H4 (cell line): ENCODE measurements at regions not wholly inside any gene's neighbourhood (a gene's known extent, or its start where the extent isn't known, plus 50 kb on each side); places are given as distances from the start of the nearest gene placed in this dataset.
"Not testable (repeated sequence)": the region's sequence is repeated elsewhere in the genome, so short reads cannot be mapped to it uniquely, and the experiment has no call there.

Source experiments
- DNase-seq: peaks from one replicate; pipeline ENCODE4 v3.0.0-alpha.2; 2015; ENCODE audit warnings: low spot score

DNA sequence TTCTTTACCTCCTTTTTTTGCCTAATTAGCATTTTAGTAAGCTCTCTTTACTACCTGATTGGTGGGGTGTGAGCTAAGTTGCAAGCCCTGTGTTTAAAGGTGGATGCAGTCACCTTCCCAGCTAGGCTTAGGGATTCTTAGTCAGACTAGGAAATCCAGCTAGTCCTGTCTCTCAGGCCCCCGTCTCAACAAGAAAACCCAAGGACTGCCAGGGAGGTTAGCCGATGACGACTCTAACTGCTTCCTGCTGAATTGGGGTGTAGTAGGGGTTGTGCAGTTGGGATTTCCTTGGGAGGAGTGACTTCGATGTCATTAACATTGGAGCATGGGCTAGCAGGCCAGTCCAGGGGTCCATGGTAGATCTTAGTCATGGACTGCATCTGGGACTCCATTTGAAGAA, 380.2 kb upstream of the SLC7A11 start:
- DNase-seq: not testable (repeated sequence)

DNA sequence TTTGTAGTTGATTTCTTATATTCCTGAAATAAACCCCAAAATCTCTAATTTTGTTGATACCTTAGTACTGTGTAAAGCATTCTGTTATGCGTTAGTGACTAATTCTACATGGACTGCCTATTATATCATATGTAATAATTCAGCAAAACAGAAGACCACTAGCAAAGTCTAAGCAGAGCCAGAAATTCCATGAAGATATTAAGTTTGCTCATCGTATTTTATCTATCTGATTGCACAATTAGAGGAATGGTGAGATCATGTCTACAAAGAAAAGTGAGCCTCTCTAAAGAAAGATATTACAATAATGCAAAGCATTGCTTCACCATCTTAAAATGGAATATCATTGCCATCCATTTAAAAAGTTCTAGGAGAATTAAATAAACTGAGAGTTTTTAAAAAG, 374.6 kb upstream of the SLC7A11 start:
- no peak for DNase-seq

DNA sequence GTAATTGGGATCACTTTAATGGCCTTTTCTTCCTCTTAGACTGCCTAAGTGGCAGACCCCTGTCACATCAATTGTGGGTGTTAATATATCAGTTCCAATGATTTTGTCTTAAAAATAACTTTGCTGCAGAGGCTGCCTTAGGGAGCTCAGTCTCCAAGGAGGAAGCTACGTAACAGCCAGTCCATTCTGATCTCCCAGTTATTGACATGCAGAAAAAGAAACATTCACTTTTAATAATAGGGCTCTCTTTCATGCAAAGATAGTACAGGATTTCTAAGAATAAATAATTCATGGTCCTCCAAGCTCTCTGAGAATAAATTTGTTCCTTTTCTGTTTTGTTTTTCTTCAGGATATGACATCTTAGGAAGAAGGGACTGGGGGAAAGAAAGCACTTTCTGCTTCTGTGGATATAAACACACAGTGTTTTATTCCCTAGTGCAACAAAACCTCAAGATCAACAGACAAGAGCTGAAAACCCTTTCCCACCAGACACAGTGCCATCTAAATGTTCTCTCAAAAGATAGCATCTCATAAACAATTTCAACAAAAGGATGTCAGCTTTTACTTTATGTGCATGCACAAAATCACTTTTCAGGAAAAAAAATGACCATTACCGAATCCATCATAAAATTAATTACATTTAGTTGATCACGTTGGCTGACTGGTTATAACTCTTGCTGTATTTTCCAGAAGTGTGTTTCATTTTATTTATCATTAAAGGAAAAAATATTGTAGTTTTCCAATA, 372.4 kb upstream of the SLC7A11 start:
- no peak for DNase-seq

DNA sequence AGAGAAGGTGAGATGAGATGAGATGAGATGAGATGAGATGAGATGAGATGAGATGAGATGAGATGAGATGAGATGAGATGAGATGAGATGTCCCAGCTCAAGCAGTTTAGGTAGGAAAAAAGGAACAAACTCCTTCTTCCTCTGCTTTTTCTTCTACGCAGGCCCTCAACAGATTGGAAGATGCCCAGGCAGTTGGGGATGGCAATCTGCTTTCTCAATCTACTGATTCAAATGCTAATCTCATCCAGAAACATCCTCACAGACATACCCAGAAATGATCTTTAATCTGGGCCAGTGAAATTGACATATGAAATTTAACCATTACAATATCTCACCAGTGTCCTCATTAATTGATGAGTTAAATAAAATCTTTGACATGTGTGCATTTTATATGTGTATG, 370.3 kb upstream of the SLC7A11 start:
- no peak for DNase-seq

DNA sequence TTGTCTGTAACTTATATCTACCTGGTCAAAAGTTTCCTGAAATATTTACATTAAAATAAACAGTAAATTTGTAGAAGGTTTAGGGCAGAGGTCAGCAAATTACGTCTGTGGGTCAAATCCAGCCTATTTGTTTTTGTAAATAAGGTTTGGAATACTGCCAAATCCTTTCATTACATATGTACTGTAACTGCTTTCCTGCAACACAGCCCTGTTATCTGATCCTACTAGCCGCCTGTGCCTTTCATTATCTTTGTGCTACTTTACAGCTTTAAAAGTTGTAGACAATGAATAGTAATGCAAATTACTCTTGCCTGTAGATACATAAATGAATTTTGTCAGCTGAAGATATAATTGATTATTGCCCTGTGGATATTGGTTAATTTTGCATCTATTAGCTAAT, 369.6 kb upstream of the SLC7A11 start:
- DNase-seq: peak; percentile 19

DNA sequence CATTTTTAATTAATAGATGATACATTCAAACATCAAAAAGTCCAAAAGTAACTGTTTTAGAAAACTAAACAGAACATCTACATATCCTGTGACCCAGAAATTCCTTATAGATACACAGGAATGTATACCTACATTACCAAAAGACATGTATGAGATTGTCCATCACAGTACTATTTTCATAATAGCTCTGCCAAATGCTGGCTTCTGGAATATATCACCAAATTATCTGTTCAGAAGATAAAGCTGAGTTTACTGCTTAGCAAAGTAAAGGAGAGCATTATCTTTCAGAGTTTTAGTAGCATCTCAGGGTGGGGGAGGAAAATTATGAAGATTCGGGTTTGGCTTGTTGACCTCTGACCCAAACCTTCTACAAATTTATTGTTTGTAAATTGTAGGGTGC, 368.9 kb upstream of the SLC7A11 start:
- no peak for DNase-seq

DNA sequence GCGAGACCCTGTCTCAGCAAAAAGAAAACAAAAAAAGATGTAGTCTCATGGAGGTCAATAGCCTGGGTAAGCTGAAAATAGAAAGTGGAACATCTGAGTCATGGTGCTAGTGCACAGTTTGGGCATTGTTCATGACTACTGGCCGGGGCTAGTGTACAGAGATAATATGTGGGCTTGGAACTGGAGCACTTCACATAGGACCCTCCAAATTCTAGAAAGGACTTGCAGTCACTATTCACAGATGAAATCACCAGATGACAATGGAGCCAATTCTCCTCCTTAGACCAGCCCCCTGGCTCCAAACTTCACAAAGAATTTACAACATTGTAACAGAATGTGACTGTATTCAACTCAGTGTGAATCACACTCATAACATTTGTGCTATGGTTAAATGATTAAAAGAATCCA, 367.8 kb upstream of the SLC7A11 start:
- peak; percentile 25 for DNase-seq

DNA sequence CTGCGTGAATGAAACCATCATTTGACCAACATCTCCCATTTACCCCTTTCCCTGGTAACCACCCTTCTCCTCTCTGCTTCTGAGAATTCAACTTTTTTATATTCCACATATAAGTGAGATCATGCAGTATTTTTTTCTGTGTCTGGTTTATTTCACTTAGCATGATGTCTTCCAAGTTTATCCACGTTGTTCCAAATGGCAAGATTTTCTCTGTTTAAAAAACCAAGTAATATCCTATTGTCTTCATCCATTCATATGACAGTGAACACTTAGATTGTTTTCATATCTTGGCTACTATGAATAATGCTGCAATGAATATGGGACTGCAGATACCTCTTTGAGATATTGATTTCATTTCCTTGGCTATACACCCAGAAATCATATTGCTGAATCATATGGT, 362.4 kb upstream of the SLC7A11 start:
- DNase-seq: no peak

DNA sequence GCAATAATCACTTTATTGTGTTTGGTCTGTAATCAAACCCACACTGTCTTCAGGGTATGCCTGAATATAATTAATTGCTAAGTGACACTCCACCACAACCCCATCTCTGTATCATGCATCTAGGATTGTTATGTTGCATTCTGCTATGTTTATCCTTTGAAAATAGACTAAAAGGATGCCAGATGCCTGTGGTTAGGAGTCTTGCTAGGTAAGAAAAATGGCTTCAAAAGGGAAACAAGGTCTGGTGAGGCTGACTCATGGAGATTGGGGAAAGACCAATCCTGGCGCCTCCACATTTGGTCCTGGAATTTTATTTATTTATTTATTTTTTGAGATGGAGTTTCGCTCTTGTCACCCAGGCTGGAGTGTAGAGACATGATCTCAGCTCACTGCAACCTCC, 360.5 kb upstream of the SLC7A11 start:
- DNase-seq: peak; percentile 62

DNA sequence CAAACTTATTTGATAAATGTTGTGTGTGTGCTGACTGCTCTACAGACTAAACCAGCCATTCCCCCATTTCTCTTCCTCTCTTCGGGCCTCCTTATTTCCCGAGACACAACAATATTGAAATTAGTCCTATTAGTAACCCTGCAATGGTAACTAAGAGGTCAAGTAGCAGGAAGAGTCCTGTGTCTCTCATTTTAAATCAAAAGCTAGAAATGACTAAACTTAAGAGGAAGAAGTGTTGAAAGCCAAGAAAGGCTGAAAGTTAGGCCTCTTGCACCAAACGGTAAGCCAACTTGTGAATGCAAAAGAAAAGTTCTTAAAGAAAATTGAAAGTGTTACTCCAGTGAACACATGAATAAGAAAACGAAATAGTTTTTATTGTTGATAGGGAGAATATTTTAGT, 357.8 kb upstream of the SLC7A11 start:
- DNase-seq: no peak

DNA sequence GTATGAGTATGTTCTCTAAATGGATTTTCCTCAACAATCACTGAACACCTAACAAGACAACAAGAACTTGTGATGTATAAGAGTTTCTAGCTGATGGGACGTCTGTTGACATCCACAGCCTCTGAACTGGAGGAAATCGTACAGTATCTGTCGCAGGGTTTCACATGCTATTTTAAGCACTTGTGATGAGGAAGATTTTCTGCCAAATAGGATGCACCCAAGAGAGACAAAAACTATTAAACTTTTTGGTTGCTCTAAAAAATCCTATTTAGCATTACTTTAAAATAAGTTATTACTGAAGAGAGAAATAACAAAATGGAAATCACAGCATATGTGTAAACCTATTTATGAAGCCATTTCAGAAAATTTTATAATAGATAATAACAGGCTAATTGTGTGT, 356.1 kb upstream of the SLC7A11 start:
- DNase-seq: no peak

DNA sequence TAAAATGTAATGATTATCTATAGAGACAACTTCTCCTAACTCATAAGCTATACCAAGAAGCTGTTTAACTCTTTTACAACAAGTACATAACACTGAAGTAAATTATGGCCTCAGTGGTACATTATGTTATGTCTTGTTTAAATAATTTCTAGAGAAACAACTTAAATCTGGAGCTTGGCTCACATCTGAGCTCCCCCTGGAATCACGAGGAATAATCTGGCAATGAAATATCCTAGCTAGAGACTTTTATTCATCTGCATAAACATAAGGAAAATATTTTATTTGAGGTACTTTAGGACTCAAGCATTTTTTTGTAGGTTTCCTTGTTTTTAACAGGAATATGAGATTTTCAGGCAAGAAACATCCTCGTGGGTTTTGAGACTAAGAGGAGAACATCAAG, 354.7 kb upstream of the SLC7A11 start:
- DNase-seq: no peak

DNA sequence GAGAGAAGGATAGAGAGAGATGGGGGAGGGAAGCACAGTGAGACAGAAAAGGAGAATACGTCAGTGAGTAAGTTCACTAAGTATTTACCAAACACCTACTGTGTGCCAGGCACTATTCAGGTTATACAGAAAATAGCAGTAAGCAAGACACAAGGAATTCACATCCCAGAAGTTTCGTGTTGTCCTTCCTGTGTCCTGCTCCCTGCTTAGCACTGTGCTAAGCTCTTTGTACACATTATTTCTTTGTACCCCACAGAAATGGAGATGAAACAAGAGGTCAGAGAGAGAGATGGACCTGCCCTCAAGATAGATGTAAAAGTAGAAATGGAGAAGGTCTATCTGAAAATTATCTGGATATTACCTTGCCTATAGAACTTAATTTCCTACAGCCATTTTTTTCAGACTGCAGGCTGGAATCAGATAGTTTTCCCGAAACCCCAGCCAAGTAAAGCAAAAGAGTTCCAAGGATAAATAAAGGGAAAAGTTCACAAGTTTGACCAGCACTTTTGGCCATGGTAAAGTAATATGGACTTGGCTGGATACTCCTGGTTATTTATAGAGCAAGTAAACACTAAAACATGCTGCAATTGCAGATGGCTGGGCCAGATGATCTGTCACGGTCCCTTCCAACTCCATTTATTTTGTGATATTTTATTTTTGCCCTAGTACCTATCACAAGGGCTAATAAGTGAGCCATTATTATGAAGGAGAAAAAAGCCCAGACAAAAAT, 353.7 kb upstream of the SLC7A11 start:
- no peak for DNase-seq

DNA sequence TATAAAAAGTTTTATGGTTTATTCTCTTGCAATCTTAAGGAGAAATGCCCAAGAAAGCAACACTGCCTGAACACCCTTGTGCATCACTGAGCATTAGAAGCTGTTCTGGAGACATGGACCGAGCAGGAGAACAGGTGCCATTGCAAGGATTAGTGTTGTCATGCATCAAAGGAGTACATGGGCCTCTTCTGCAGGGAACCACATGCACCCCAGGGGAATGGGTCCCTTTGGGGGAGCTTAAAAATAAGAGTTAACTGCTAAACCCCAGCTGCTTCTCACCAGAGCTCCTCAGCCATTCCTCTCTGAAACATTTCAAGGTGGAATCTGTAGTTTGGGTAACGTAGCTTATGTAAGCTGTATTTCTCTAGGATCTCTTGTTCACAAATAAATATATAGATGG, 353.0 kb upstream of the SLC7A11 start:
- no peak for DNase-seq

DNA sequence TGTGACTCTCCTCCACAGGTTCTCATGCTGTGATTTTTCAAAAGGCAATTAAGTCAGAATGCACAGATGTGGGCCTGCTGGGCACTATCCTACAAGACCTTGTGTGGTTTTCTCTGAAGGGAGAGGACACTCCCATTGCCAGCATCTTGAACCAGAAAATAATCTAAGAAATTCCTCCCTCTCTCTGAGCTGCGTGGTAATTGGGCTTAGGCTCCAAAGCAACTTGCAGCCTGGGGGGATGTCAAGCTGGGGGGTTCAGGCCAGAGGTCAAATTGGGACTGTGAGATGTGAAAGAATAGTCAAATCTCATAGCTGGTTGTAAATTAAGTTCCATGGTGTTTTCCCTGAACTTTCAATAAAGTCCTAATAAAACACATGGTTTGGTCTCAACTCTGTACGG, 350.6 kb upstream of the SLC7A11 start:
- DNase-seq: no peak

DNA sequence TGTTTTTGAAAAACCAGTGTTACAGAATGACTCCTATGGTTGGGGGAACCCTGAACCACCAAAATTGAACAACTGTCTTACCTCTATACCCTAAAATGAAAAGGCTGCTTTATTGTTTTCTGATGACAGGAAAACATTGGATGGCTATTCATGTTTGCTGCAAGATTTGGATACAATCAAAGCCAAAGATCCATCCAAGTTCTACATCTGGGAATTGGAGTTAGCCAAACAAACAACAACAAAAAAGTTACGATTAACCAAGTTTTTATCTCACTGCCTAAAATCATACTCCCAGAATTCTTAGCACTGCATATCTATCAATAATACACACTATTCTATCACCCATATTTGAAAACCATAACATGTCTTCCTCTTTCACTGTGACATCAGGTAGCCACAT, 349.7 kb upstream of the SLC7A11 start:
- DNase-seq: no peak

DNA sequence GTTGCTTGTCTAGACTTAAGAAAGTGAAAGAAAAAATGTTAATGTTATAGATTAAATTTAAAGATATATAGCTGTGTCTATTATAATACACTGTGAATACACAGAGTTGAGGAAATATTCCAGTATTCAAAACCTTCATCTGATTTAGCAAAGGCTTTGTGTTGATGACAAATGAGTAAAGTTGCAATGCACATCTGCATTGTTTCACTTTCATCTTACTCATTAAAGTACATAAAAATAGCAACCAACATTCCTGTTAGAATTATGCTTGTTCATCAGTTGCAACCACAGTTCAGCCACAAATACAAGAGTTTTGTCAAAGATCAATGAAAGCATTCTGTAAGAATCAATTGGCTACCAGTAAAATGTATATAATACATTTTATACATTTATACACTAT, 346.4 kb upstream of the SLC7A11 start:
- DNase-seq: no peak

DNA sequence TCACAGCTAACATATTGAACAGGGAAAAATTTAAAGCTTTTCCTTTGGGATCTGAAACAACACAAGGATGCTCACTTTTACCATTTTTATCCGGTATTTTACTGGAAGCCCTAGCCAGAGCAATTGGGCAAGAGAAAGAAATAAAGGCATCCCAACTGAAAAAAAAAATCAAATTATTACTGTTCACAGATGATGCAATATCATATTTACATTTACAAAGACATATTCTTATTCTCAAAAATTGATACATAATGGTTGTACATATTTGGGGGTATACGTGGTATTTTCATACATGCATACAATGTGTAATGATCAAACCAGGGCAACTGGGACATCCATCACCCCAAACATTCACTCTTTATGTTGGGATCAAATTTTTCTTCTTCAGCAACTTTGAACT, 337.0 kb upstream of the SLC7A11 start:
- DNase-seq: no peak

DNA sequence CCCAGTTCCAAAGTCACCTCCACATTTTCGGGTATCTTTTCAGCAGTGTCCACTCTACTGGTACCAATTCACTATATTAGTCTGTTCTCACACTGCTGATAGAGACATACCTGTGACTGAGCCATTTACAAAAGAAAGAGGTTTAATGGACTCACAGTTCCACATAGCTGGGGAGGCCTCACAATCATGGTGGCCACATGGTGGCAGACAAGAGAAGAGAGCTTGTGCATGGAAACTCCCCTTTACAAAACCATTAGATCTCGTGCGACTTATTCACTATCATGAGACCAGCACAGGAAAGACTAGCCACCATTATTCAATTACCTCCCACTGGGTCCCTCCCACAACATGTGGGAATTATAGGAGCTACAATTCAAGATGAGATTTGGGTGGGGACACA, 335.7 kb upstream of the SLC7A11 start:
- not testable (repeated sequence) for DNase-seq

DNA sequence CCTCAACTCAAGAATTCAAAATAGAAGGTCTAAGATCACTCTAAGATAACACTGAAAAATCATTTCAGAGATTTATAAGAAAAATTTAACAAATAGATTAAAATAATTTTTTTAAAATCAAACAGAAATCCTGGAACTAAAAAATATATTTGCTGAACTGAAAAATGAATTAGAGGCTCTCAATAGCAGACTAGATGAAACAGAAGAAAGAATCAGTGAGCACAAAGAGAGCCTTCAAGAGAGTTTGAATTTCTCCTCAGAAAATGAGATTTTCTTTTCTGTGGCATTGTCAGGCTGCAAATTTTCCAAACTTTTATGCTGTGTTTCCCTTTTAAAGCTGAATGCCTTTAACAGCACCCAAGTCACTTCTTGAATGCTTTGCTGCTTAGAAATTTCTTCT, 335.0 kb upstream of the SLC7A11 start:
- no peak for DNase-seq

DNA sequence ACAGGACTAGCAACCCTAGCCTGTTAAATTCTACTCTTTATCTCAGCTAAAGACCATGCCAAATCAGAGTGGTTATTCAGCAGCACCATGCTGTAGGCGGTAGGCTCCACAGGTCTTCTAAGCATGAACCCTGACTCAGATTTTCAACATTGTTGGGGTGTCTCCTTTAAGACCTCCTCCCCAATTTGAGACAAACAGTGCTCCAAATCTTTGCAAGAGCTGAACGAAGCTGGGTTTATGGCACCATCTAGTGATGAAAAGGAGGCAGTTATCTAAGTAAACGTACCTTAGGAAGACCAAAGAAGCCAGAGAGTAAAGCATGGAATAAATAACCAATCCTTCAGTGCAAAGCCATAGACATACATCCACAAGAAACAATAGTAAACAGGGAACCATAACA, 334.5 kb upstream of the SLC7A11 start:
- peak; percentile 41 for DNase-seq

DNA sequence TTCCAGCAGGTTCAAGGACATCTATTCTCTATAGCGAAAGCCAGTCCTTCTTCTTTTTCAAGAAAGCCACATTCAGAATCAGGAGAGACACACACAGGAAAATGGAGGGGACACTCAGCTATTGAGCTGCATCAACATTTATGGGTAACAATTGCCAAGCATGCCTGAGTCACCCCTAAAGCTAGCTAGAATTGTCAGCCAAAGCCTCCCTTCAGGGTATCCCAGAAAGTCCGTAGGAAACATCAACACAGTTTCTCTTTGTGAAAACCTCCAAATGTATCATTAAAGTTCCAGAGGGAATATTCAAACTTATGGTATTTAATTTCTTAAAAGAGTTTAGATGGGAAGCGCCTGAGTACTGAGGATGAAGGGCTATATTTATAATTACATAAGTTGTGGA, 331.1 kb upstream of the SLC7A11 start:
- DNase-seq: no peak

DNA sequence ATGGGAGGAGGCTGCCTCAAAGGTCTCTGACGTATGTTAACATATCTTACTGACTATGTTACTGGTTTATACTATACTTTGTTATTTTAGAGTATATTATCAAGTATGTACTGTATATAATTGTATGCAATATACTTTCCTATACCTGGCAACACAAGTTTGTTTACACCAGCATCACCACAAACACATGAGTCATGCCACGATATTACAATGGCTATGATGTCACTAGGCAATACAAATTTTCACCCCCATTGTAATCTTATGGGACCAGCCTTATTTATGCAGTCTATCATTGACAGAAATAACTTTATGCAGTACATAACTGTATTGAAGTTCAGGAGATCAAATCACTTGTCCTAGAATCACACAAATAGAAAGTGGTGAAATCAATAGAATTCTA, 329.9 kb upstream of the SLC7A11 start:
- no peak for DNase-seq

DNA sequence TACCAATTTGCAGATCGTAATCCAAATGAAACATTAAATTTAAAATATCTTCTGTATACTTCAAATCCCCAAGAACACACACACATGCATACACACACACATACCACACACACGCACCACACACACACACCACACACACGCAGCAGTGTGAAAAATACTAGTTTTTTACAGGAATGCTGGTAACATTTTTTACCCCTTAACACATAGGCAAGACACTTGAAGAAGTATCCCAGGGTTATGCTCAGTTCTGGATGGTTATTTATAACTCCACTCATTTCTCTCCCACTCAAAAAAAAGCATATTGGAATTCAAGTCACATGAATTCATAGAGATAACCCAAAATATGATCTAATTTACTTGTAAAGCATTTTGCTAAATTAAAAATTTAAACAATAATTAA, 325.5 kb upstream of the SLC7A11 start:
- DNase-seq: no peak
